ENCODE measurements at regions not wholly inside any gene's neighbourhood (a gene's known extent, or its start where the extent isn't known, plus 50 kb on each side); places are given as distances from the start of the nearest gene placed in this dataset.
"Not testable (repeated sequence)": the region's sequence is repeated elsewhere in the genome, so short reads cannot be mapped to it uniquely, and the experiment has no call there.

GRCh38 chr2:15692551-15693377 is 101.1 kb downstream of the DDX1 start:
- H3K4me1 Mint-ChIP-seq = peaks cover 56% of the 10 kb centered on the region
- no peak for TF ChIP-seq CTCF (IDR thresholded peaks at IDR 0.05)
- DNase-seq = no peak
- no peaks in the 10 kb centered on the region for H3K36me3 Mint-ChIP-seq (ENCODE audit: low read depth)
- no peak overlapping the region for H3K27ac Mint-ChIP-seq
- H3K4me3 Mint-ChIP-seq = no peak overlapping the region
- H3K9me3 Mint-ChIP-seq = no peaks in the 10 kb centered on the region
- H3K27me3 Mint-ChIP-seq (ENCODE audit: low read depth, poor library complexity) = peaks cover 8% of the 10 kb centered on the region

DNA sequence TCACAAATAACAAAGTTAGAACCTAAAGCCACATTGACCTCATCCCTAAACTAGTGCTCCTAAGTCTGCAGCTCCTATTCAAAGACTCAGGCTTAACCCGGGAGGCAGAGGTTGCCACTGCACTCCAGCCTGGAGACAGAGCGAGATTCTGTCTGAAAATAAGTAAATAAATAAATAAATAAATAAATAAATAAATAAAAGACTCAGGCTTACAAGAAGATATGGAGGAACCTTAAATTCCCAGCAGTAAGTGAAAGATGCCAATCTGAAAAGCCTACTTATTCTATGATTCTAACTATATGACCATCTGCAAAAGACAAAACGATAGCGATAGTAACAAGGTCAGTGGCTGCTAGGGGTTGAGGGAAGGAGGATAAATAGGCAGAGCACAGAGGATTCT is 101.7 kb downstream of the DDX1 start:
- no peak for TF ChIP-seq CTCF (IDR thresholded peaks at IDR 0.05)
- Mint-ChIP-seq H3K4me3 (no peak overlapping the region), H3K36me3 (ENCODE audit: low read depth) (no peaks in the 10 kb centered on the region), H3K27ac (no peak overlapping the region), H3K9me3 (no peaks in the 10 kb centered on the region), H3K4me1 (peaks cover 58% of the 10 kb centered on the region), H3K27me3 (ENCODE audit: low read depth, poor library complexity) (peaks cover 8% of the 10 kb centered on the region)
- no peak for DNase-seq

GRCh38 chr2:15693926-15694588 is 102.4 kb downstream of the DDX1 start:
- Mint-ChIP-seq H3K9me3 (no peaks in the 10 kb centered on the region), H3K4me3 (no peak overlapping the region), H3K27me3 (ENCODE audit: low read depth, poor library complexity) (peaks cover 5% of the 10 kb centered on the region), H3K4me1 (peaks cover 53% of the 10 kb centered on the region), H3K36me3 (ENCODE audit: low read depth) (no peaks in the 10 kb centered on the region), H3K27ac (no peak overlapping the region)
- peak; percentile 30 for DNase-seq
- no peak for TF ChIP-seq CTCF (IDR thresholded peaks at IDR 0.05)

- H3K4me1 Mint-ChIP-seq = peaks cover 48% of the 10 kb centered on the region
- no peak for DNase-seq
- H3K9me3 Mint-ChIP-seq = no peaks in the 10 kb centered on the region
- no peak overlapping the region for H3K27ac Mint-ChIP-seq
- H3K4me3 Mint-ChIP-seq = no peak overlapping the region
- H3K36me3 Mint-ChIP-seq (ENCODE audit: low read depth) = no peaks in the 10 kb centered on the region
- TF ChIP-seq CTCF (IDR thresholded peaks at IDR 0.05) = no peak
- peaks cover 8% of the 10 kb centered on the region for H3K27me3 Mint-ChIP-seq (ENCODE audit: low read depth, poor library complexity)
Observed at GRCh38 chr2:15694589-15694986, 102.9 kb downstream of the DDX1 start.

GRCh38 chr2:15695582-15696330 is 104.1 kb downstream of the DDX1 start:
- H3K4me1 Mint-ChIP-seq = peaks cover 39% of the 10 kb centered on the region
- no peak for TF ChIP-seq CTCF (IDR thresholded peaks at IDR 0.05)
- no peak for DNase-seq
- peaks cover 9% of the 10 kb centered on the region for H3K27me3 Mint-ChIP-seq (ENCODE audit: low read depth, poor library complexity)
- H3K4me3 Mint-ChIP-seq = no peak overlapping the region
- H3K9me3 Mint-ChIP-seq = no peaks in the 10 kb centered on the region
- no peak overlapping the region for H3K27ac Mint-ChIP-seq
- H3K36me3 Mint-ChIP-seq (ENCODE audit: low read depth) = no peaks in the 10 kb centered on the region

- not testable (repeated sequence) for H3K36me3 Mint-ChIP-seq (ENCODE audit: low read depth); H3K9me3 Mint-ChIP-seq; H3K27ac Mint-ChIP-seq; DNase-seq; H3K4me3 Mint-ChIP-seq
- Mint-ChIP-seq H3K27me3 (ENCODE audit: low read depth, poor library complexity) (peaks cover 11% of the 10 kb centered on the region), H3K4me1 (peaks cover 29% of the 10 kb centered on the region)
Observed at GRCh38 chr2:15696606-15697170, 105.0 kb downstream of the DDX1 start.
